Astrocyte of the spinal cord (primary cell): ENCODE measurements at regions not wholly inside any gene's neighbourhood (a gene's known extent, or its start where the extent isn't known, plus 50 kb on each side); places are given as distances from the start of the nearest gene placed in this dataset.

ENCODE experiments used
- DNase-seq: peaks from one replicate; pipeline ENCODE4 v3.0.0; 2011; ENCODE audit warnings: low read depth, low spot score
- H3K4me3 ChIP-seq: 2 replicates; pipeline ENCODE4 v1.5.1; 2011; ENCODE audit warnings: low read depth, mild to moderate bottlenecking, low read length, moderate library complexity
- in situ Hi-C: cut with HindIII; loops from 2 replicates; pipeline ENCODE4 v1.10.0; 2017; ENCODE audit warnings: low sequenced_read_pairs
- TF ChIP-seq, protein P1 (sequence below): IDR thresholded peaks from 2 replicates; pipeline ENCODE4 v1.5.1; 2012; ENCODE audit warnings: low read depth, mild to moderate bottlenecking, low read length, inconsistent platforms

DNA sequence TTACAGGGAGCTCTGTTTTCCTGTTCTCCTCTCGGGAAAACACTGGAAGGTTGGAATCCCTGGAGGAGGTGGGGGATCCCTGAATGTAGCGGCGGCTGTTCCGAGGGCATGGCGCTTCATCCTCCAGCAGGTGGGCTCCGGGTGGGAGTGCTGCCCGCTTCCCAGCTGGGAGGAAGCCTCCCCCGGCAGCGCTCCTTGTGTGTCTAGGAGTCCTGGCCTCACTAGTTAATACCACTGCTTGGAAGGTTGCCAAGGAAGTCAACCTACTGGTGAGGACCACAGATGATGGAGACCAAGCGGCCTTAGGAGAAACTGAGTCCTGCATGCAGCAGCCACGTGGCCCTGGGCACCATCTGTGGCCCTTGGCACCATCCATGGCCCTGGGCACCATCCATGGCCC lies 151.9 kb upstream of the PFKP start:
- TF ChIP-seq, protein P1, sequence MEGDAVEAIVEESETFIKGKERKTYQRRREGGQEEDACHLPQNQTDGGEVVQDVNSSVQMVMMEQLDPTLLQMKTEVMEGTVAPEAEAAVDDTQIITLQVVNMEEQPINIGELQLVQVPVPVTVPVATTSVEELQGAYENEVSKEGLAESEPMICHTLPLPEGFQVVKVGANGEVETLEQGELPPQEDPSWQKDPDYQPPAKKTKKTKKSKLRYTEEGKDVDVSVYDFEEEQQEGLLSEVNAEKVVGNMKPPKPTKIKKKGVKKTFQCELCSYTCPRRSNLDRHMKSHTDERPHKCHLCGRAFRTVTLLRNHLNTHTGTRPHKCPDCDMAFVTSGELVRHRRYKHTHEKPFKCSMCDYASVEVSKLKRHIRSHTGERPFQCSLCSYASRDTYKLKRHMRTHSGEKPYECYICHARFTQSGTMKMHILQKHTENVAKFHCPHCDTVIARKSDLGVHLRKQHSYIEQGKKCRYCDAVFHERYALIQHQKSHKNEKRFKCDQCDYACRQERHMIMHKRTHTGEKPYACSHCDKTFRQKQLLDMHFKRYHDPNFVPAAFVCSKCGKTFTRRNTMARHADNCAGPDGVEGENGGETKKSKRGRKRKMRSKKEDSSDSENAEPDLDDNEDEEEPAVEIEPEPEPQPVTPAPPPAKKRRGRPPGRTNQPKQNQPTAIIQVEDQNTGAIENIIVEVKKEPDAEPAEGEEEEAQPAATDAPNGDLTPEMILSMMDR: no peak
- H3K4me3 ChIP-seq: no peak overlapping the region
- in situ Hi-C loops: no loop called here
- no peak for DNase-seq

DNA sequence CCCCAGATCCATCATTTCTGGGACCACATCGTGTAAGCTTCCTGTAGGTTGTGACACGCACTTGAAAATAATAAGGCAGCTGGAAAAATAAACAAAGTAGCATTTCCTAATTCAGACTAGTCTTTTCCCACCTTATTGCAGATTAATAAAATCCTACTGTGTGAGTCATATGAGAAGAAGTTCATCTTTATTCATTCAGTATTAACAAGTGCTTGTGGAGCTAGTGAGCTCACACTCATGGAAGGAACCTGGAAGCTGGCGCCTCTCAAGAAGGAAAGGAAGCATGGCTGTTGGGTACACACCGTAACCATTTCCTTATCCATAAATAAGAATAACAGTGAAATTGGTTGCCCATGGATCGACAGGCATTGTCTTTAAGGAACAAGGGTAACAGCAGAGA lies 152.6 kb upstream of the PFKP start:
- DNase-seq: no peak
- in situ Hi-C loops: no loop called here
- TF ChIP-seq, protein P1: no peak

DNA sequence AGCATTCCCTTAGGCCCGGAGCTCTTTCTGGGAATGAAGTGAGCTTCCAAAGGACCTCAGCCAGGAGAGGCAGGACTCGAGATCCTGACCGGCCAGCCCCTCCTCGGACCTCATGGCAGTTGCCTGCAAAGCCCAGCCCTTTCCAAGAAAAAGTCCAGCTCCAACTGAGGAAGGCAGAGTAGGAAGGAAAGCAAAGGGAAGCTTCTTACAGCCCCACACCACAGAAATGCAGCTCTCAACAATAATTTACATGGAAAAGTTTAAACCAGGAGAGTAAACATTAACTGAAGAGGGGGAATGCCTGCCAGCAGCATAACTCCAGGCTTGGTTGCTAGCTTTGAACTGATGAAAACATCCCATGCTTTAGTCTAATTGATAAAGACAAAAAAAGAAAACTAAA lies 153.9 kb upstream of the PFKP start:
- DNase-seq: no peak
- no peak overlapping the region for H3K4me3 ChIP-seq
- in situ Hi-C loops: no loop called here
- TF ChIP-seq, protein P1: no peak

More for the DNA sequence above, 152.6 kb upstream of the PFKP start:
- H3K4me3 ChIP-seq: no peak overlapping the region

DNA sequence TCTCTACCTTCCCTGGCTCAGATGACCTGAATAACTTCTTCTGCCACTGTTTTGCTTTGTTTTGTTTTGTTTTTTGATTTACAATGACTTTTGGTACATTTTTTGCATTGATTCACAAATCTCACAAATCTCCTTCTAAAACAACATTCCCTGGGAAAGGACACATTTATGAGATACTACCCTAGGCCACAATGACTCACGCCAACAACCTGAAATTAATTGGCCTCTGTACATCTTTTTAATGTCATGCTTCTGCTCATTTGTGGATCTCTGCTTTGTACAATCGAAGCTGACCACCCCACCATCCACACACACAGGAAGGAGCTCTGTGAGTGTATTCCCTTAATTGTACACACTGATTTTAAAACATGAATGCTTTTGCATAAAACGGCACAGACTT lies 156.7 kb upstream of the PFKP start:
- no peak for DNase-seq
- no peak overlapping the region for H3K4me3 ChIP-seq
- TF ChIP-seq, protein P1: no peak
- in situ Hi-C loops: no loop called here

DNA sequence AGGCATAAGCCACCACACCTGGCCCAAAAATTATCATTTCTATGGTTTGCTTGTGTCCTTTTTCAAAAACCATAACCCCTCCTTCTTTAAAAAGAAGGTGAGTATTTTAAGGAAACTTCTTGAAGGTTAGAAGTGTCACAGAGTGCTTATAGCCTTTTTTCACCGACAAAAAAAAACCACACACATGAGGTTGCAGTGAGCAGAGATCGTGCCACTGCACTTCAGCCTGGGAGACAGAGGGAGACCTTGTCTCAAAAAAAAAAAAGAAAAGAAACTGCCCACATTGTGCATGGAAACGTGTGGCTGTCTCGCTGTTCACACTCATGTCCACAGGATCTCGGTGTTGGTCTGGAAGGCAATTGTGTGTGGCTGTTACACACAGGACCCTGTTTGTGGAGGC lies 157.4 kb upstream of the PFKP start:
- in situ Hi-C loops: no loop called here
- DNase-seq: no peak
- H3K4me3 ChIP-seq: no peak overlapping the region
- TF ChIP-seq, protein P1: no peak

DNA sequence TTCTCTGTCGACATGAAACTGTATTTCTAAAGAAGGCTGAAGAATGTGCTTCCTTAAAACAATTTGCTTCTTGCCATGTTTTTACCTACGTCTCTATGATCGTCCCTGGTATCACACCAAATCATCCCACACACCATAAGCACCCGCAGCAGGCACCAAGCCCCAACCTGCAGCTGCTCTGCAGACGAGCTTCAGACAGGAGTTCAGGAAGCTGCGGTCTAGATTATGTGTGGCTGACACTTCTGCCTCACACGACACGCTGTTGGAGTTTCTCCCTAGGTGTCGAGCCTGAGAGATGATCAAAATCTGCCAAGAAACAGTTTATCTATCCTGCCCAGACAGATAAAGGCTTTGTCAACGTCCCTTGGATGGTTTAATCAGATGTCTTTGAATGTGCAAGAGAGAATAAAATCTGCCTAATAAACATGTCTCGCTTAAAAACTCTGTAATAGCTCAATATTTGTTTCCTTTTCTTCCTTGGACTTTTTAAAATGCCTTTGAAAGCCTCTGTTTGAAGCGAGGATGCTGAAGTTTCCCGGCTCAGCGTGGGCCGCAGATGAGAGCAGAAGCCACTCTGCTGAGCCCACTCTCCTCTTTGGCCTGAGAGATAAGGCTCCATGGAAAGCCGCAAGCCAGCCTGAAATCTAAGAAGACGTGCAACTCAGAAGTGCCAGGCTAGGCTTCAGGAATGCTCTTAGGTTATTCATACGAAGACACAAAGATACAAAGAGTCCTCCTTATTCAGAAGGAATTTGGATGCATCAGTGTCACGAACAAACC lies 158.3 kb upstream of the PFKP start:
- DNase-seq: no peak
- no peak overlapping the region for H3K4me3 ChIP-seq
- TF ChIP-seq, protein P1: no peak
- in situ Hi-C loops: no loop called here
